GM11168 (cell line): ENCODE measurements at regions not wholly inside any gene's neighbourhood (a gene's known extent, or its start where the extent isn't known, plus 50 kb on each side); places are given as distances from the start of the nearest gene placed in this dataset.
"Not testable (repeated sequence)": the region's sequence is repeated elsewhere in the genome, so short reads cannot be mapped to it uniquely, and the experiment has no call there.

ENCODE experiments used
- in situ Hi-C: fragments of 300-500 bp; cut with MboI; formaldehyde crosslinking; loops from one replicate; pipeline ENCODE4 v1.12.0; 2022; ENCODE audit warnings: low sequenced_read_pairs; ENCODE audit not compliant: unreplicated experiment

GRCh38 chr10:78605800-78606350 is 462.9 kb upstream of the ZMIZ1 start:
- in situ Hi-C loops: no loop called here

DNA sequence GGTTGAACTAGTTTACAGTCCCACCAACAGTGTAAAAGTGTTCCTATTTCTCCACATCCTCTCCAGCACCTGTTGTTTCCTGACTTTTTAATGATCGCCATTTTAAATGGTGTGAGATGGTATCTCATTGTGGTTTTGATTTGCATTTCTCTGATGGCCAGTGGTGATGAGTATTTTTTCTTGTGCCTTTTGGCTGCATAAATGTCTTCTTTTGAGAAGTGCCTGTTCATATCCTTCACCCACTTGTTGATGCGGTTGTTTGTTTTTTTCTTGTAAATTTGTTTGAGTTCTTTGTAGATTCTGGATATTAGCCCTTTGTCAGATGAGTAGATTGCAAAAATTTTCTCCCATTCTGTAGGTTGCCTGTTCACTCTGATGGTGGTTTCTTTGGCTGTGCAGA is 462.0 kb upstream of the ZMIZ1 start:
- in situ Hi-C loops: not testable (repeated sequence)

GRCh38 chr10:78609976-78610375 is 458.8 kb upstream of the ZMIZ1 start:
- in situ Hi-C loops: no loop called here

DNA sequence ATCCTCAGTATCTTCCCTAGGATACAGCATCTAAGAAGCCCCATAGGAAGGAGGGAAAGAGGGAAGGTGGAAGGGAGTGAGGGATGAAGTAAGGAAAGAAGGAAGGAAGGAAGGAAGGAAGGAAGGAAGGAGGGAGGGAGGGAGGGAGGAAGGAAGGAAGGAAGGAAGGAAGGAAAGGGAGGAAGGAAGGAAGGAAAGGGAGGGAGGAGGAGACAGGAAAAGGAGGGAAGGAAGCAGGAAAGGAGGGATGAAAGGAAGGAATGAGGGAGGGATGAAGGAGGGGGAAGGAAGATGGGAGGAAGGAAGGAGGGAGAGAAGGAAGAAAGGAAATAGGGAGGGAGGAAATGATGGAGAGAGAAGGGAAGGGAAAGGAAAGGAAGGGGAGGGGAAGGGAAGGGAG is 455.6 kb upstream of the ZMIZ1 start:
- in situ Hi-C loops: no loop called here

- in situ Hi-C loops: no loop called here
Measured at GRCh38 chr10:78614267-78614666, 454.5 kb upstream of the ZMIZ1 start.

DNA sequence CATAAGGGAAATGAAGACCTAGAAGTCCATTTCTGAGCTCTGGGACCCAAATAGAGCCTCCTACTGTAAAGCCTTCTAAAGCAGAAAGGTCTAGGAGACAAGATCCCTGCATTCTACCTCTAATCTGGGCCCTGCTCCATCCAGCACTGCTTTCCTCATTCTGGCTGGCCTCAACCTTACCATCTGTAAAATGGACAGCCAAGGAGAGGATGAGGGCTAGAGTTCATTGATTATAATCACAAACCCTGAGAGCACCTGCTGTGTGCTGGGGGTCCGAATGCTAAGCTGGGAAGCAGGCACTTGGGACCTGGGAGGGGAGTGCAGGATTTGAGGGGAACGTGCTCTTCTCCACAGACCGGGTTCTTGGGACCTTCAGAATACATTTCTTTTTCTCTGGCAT is 454.0 kb upstream of the ZMIZ1 start:
- in situ Hi-C loops: no loop called here

GRCh38 chr10:78616125-78616695 is 452.6 kb upstream of the ZMIZ1 start:
- in situ Hi-C loops: no loop called here

GRCh38 chr10:78617115-78617514 is 451.7 kb upstream of the ZMIZ1 start:
- in situ Hi-C loops: no loop called here

DNA sequence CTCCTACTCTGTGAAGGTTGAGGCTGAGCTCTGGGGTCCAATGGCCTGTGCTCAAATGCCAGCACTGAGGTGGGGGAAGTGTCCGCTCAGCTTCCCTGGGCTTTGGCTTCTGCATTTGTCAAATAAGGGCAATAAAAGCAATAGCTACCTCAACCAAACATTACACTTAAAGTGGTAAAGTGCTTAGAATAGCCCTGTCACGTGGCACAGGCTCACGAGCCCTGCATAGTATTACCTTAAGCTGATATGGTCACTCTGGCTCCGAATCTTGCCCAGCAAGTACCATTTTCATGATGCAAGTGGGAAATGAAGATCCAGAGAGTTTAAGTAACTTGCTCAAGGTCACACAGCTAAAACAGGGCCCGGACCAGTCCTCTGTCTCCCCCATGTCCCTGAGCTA is 451.1 kb upstream of the ZMIZ1 start:
- in situ Hi-C loops: no loop called here

DNA sequence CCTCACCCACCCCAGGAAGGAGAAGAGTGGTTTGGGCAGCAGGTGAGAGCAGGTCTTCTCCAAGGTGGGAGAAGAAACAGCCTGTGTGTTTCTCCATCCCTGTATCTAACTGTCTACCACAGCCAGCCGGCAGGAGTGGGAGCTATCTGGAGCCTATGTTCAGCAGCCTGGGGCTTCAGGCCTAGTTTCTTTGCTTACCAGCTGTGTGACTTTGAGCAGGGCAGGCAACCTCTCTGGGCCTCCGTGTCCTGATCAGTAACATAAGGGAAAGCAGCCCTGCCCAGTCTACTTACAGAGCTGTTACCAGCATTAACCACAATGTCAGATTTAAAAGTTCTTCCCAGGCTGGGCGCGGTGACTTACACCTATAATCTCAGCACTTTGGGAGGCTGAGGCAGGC is 450.7 kb upstream of the ZMIZ1 start:
- in situ Hi-C loops: no loop called here

GRCh38 chr10:78619115-78619851 is 449.5 kb upstream of the ZMIZ1 start:
- in situ Hi-C loops: no loop called here

DNA sequence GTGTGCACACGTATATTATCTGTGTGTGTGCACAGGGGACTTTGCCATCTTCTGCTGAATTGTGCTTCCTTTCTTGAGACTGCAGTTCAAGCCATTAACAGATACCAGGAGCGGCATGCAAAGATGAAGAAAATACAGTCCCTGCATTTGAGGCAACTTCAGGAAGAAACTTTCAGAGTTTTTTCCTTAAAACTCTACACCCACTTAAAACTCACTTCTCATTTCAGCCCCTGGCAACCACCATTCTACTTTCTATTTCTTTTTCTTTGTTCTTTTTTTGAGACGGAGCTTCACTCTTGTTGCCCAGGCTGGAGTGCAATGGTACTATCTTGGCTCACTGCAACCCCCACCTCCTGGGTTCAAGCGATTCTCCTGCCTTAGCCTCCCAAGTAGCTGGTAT is 448.9 kb upstream of the ZMIZ1 start:
- in situ Hi-C loops: no loop called here

DNA sequence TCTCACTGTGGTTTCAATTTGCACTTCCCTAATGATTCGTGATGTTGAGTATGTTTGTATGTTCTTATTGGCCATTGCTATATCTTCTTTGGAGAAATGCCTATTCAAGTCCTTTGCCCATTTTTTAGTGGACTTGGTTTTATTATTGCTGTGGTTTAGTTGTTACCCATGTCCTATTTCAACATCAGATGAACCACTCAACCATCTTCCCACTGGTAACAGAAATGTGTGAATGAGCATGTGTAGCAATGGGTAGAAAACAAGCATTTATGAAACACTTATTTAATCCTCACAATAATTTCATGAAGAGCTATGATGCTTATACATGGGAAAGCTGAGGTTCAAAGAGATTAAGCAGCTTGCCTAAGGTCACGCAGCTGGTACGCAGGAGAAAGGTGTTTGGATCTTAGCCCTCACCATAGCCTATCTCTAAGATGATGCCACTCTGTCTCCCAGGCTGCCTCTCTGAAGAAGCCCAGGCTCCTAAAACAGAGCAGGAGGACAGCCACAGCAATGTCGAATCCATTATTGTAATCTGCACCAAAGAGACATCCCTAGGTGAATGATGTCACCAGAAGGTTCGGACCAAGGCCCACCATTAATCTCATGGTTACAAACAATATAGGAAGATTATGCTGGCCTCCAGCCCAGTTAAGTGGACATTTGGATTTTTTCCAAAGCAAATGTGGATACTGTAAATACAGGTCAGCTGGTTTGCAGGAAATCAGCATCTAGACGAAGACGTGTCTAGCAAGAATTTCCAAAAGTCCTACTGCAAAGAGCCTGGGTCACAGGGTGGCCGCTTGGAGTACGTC is 447.6 kb upstream of the ZMIZ1 start:
- in situ Hi-C loops: no loop called here

GRCh38 chr10:78623578-78624215 is 445.1 kb upstream of the ZMIZ1 start:
- in situ Hi-C loops: no loop called here

- in situ Hi-C loops: no loop called here
Measured at GRCh38 chr10:78624791-78625190, 444.0 kb upstream of the ZMIZ1 start.

DNA sequence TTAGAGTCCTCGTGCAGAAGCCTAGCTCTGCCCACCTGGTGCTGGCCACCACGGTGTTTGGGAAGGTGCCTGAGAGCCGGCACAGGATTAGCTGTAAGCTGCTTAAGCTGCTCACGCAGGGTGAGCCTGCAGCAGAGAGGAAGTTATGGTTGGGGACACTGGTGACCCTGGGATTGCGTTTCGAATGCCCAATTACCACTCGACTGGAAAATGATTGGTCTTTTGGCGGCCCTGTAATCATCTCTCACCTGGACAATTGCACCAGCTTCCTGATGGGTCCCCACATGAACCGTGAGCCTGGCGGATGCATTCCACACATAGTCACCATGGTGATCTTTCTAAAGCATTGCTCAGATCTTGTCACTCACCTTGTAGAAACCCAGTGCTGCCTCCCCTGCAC is 442.3 kb upstream of the ZMIZ1 start:
- in situ Hi-C loops: no loop called here

DNA sequence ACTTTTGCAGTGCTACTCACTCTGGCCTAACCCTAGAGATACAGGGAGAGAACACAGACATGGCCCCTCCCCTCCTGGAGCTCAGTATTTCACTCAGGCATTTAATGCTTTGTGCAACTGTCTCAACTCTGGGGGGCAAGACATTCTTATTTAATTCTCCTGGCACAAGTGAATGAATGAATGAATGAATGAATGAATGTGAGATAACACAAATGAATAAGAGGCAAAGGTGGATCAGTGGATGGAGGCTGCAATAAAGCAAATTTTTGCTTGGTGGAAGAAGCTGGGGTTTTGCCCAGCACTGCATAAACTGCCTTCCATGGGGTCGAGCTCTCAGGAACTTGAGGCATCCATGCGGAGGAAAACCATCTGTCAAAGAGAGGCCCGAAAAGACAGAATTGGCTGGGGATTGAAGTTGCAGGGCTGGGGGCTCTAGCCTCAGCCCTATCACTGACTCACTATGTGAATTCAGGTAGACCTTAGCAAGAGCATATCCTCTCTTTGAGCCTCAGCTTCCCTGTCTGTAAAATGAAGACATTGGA is 441.4 kb upstream of the ZMIZ1 start:
- in situ Hi-C loops: no loop called here

DNA sequence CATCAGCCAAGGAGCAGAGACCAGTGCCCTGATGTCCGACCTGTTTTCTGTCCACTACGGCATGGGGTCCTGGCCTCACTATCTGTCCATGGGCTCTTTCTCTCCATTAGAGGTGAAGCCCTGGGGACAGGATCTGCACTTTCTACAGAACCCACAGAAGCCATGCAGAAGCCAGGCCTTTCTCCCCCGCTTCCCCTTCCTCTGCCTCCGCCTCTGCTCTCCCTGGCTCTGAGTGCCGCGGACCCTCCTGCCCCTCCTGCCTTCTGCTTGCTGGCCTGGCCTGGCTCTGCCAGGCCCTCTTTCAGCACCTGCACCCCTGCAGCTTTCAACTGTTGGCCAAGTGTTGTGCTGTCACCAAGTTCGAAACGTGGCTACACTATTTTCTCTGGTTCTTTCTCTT is 439.8 kb upstream of the ZMIZ1 start:
- in situ Hi-C loops: no loop called here

DNA sequence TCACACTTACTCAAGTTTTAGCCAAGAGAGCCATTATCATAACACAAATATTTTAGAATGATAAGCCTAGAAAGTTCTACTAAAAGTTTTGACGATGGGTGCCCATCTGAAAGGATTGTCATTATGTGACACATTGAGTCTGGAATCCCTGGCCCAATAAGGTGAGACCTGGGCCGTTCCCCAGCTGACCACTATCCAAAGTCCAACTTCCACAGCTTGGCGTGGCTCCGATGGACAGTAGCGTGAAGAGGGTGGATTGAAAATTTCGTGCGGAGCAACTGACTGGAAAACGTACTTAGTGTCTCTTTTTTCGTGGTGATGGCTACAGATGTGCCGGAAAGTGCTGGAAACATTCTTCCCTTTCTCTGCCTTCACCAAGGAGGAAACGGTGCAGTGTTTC is 439.0 kb upstream of the ZMIZ1 start:
- in situ Hi-C loops: no loop called here
